ENCODE measurements at regions not wholly inside any gene's neighbourhood (a gene's known extent, or its start where the extent isn't known, plus 50 kb on each side); places are given as distances from the start of the nearest gene placed in this dataset.

DNA sequence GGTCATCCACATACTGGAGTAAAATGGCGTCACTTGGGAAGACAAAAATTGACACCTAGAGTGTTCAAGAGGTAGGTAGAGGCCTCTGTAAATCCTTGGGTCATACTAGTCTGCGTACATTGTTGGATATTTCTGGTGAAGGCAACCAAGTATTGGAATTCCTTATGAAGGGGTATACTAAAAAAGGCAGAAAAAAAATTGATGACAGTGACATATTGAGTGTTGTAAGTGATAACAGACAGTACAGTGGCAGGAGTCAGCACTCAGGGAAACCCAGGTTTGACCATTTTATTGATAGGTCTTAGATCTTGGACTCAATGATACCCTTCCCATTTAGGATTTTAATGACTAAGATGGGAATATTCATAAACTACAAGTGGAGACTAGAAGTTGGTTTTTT, 359.1 kb upstream of the VSTM2A start:
- Mint-ChIP-seq H3K9me3 (peaks cover 38% of the 10 kb centered on the region), H3K4me1 (peaks cover 6% of the 10 kb centered on the region), H3K4me3 (no peak overlapping the region), H3K27me3 (ENCODE audit: low read depth) (peaks cover 14% of the 10 kb centered on the region), H3K36me3 (peaks cover 13% of the 10 kb centered on the region; the same call in 1 of the 2 replicates), H3K27ac (no peak overlapping the region)
- ATAC-seq (no peak), DNase-seq (ENCODE audit: low spot score) (no peak)
- TF ChIP-seq TCF7 (CRISPR knock-in tag; IDR thresholded peaks at IDR 0.05; ENCODE audit: low read depth) (no peak), RORB (CRISPR knock-in tag; IDR thresholded peaks at IDR 0.05) (no peak), HMGA2 (CRISPR knock-in tag; IDR thresholded peaks at IDR 0.05) (no peak), E2F1 (CRISPR knock-in tag; IDR thresholded peaks at IDR 0.05) (no peak), HMGXB4 (CRISPR knock-in tag; IDR thresholded peaks at IDR 0.05) (no peak), TEAD1 (CRISPR knock-in tag; IDR thresholded peaks at IDR 0.05) (no peak), OVOL2 (CRISPR knock-in tag; IDR thresholded peaks at IDR 0.05; ENCODE audit: borderline replicate concordance) (no peak), ETV6 (CRISPR knock-in tag; IDR thresholded peaks at IDR 0.05) (no peak), ZNF423 (CRISPR knock-in tag; IDR thresholded peaks at IDR 0.05) (no peak), IRF1 (CRISPR knock-in tag; IDR thresholded peaks at IDR 0.05) (no peak), GTF2I (CRISPR knock-in tag; conservative IDR thresholded peaks at IDR 0.05) (no peak), ZNF219 (CRISPR knock-in tag; IDR thresholded peaks at IDR 0.05; ENCODE audit: borderline replicate concordance) (no peak), ZNF121 (CRISPR knock-in tag; IDR thresholded peaks at IDR 0.05) (no peak), ZSCAN18 (CRISPR knock-in tag; IDR thresholded peaks at IDR 0.05) (no peak), CBFB (CRISPR knock-in tag; IDR thresholded peaks at IDR 0.05; ENCODE audit: low read depth) (no peak), AFF4 (CRISPR knock-in tag; IDR thresholded peaks at IDR 0.05; ENCODE audit: borderline replicate concordance) (no peak), ATF3 (CRISPR knock-in tag; conservative IDR thresholded peaks at IDR 0.05) (no peak)
- TF ChIP-seq, protein P1, sequence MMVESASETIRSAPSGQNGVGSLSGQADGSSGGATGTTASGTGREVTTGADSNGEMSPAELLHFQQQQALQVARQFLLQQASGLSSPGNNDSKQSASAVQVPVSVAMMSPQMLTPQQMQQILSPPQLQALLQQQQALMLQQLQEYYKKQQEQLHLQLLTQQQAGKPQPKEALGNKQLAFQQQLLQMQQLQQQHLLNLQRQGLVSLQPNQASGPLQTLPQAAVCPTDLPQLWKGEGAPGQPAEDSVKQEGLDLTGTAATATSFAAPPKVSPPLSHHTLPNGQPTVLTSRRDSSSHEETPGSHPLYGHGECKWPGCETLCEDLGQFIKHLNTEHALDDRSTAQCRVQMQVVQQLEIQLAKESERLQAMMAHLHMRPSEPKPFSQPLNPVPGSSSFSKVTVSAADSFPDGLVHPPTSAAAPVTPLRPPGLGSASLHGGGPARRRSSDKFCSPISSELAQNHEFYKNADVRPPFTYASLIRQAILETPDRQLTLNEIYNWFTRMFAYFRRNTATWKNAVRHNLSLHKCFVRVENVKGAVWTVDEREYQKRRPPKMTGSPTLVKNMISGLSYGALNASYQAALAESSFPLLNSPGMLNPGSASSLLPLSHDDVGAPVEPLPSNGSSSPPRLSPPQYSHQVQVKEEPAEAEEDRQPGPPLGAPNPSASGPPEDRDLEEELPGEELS (CRISPR knock-in tag; IDR thresholded peaks at IDR 0.05), result no peak
- TF ChIP-seq, protein P2, sequence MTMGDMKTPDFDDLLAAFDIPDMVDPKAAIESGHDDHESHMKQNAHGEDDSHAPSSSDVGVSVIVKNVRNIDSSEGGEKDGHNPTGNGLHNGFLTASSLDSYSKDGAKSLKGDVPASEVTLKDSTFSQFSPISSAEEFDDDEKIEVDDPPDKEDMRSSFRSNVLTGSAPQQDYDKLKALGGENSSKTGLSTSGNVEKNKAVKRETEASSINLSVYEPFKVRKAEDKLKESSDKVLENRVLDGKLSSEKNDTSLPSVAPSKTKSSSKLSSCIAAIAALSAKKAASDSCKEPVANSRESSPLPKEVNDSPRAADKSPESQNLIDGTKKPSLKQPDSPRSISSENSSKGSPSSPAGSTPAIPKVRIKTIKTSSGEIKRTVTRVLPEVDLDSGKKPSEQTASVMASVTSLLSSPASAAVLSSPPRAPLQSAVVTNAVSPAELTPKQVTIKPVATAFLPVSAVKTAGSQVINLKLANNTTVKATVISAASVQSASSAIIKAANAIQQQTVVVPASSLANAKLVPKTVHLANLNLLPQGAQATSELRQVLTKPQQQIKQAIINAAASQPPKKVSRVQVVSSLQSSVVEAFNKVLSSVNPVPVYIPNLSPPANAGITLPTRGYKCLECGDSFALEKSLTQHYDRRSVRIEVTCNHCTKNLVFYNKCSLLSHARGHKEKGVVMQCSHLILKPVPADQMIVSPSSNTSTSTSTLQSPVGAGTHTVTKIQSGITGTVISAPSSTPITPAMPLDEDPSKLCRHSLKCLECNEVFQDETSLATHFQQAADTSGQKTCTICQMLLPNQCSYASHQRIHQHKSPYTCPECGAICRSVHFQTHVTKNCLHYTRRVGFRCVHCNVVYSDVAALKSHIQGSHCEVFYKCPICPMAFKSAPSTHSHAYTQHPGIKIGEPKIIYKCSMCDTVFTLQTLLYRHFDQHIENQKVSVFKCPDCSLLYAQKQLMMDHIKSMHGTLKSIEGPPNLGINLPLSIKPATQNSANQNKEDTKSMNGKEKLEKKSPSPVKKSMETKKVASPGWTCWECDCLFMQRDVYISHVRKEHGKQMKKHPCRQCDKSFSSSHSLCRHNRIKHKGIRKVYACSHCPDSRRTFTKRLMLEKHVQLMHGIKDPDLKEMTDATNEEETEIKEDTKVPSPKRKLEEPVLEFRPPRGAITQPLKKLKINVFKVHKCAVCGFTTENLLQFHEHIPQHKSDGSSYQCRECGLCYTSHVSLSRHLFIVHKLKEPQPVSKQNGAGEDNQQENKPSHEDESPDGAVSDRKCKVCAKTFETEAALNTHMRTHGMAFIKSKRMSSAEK (CRISPR knock-in tag; IDR thresholded peaks at IDR 0.05; ENCODE audit: borderline replicate concordance), result no peak
- TF ChIP-seq, protein P3, sequence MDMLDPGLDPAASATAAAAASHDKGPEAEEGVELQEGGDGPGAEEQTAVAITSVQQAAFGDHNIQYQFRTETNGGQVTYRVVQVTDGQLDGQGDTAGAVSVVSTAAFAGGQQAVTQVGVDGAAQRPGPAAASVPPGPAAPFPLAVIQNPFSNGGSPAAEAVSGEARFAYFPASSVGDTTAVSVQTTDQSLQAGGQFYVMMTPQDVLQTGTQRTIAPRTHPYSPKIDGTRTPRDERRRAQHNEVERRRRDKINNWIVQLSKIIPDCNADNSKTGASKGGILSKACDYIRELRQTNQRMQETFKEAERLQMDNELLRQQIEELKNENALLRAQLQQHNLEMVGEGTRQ (CRISPR knock-in tag; IDR thresholded peaks at IDR 0.05), result no peak
- ChIA-PET POLR2A (no interaction called here), CTCF (no interaction called here)

Data from WTC11 (cell line).